Neural cell (in vitro differentiated cells): ENCODE measurements at regions not wholly inside any gene's neighbourhood (a gene's known extent, or its start where the extent isn't known, plus 50 kb on each side); places are given as distances from the start of the nearest gene placed in this dataset.
A peak's percentile ranks its signal among the peaks of the same experiment; 100 is the strongest.

ENCODE experiments used
- H2AFZ ChIP-seq: fragments of 200-600, 300-800 bp; sonication (generic), shearing (Covaris generic); 2 replicates; pipeline ENCODE4 v1.6.0; 2014; ENCODE audit warnings: low read depth, mild to moderate bottlenecking, antibody characterized with exemption, low read length, moderate library complexity
- H3F3A ChIP-seq: fragments of 200-600 bp; shearing (Covaris generic); 2 replicates; pipeline ENCODE4 v1.6.1; 2016; ENCODE audit warnings: mild to moderate bottlenecking, moderate library complexity, mixed read lengths, antibody characterized with exemption, low read length; ENCODE audit not compliant: insufficient read depth, poor library complexity, severe bottlenecking
- H3K27ac ChIP-seq: fragments of 200-600, 300-800 bp; sonication (generic), shearing (Covaris generic); 2 replicates; pipeline ENCODE4 v1.5.1; 2014; ENCODE audit warnings: mild to moderate bottlenecking, low read length, moderate library complexity
- H3K27me3 ChIP-seq: fragments of 300-800, 200-600 bp; sonication (generic), shearing (Covaris generic); 2 replicates; pipeline ENCODE4 v1.6.0; 2014; ENCODE audit warnings: mild to moderate bottlenecking, low read depth, low read length, moderate library complexity; ENCODE audit not compliant: insufficient read depth
- H3K36me3 ChIP-seq: fragments of 300-800, 200-600 bp; sonication (generic), shearing (Covaris generic); 2 replicates; pipeline ENCODE4 v1.5.1; 2014; ENCODE audit warnings: mild to moderate bottlenecking, antibody characterized with exemption, low read length, moderate library complexity; ENCODE audit not compliant: insufficient read depth
- H3K4me2 ChIP-seq: fragments of 300-800, 200-600 bp; sonication (generic), shearing (Covaris generic); 2 replicates; pipeline ENCODE4 v1.6.0; 2014; ENCODE audit warnings: mild to moderate bottlenecking, low read length
- H3K4me3 ChIP-seq: fragments of 300-800, 200-600 bp; sonication (generic), shearing (Covaris generic); 2 replicates; pipeline ENCODE4 v1.5.1; 2014; ENCODE audit warnings: mild to moderate bottlenecking, low read length, moderate library complexity
- H3K79me2 ChIP-seq: fragments of 200-600 bp; shearing (Covaris generic); replicated peaks from 2 replicates; pipeline ENCODE4 v1.6.0; 2014; ENCODE audit warnings: mild to moderate bottlenecking, low read length, moderate library complexity; ENCODE audit not compliant: insufficient read depth
- H3K9ac ChIP-seq: fragments of 300-800, 200-600 bp; sonication (generic), shearing (Covaris generic); 2 replicates; pipeline ENCODE4 v1.6.1; 2016; ENCODE audit warnings: mild to moderate bottlenecking, low read length, mixed read lengths
- H3K9me2 ChIP-seq: fragments of 200-600 bp; shearing (Covaris generic); 2 replicates; pipeline ENCODE4 v1.6.1; 2016; ENCODE audit warnings: mild to moderate bottlenecking, low read length, mixed read lengths; ENCODE audit not compliant: insufficient read depth
- H3K9me3 ChIP-seq: fragments of 200-600, 300-800 bp; sonication (generic), shearing (Covaris generic); 2 replicates; pipeline ENCODE4 v1.6.1; 2016; ENCODE audit warnings: mild to moderate bottlenecking, mixed run types, low read length, moderate library complexity, mixed read lengths
- H4K20me1 ChIP-seq: fragments of 200-600 bp; shearing (Covaris generic); 2 replicates; pipeline ENCODE4 v1.6.1; 2016; ENCODE audit warnings: mild to moderate bottlenecking, mixed run types; ENCODE audit not compliant: insufficient read depth
- EP300 ChIP-seq: fragments of 450-650 bp; conservative IDR thresholded peaks from 2 replicates; pipeline ENCODE4 v1.6.1; 2014; ENCODE audit warnings: antibody characterized with exemption, mild to moderate bottlenecking, moderate library complexity; ENCODE audit not compliant: poor library complexity, severe bottlenecking
- MXI1 ChIP-seq: fragments of 450-650 bp; conservative IDR thresholded peaks from 2 replicates; pipeline ENCODE4 v1.6.1; 2014; ENCODE audit warnings: antibody characterized with exemption, mild to moderate bottlenecking; ENCODE audit not compliant: poor library complexity, severe bottlenecking
- POLR2AphosphoS5 ChIP-seq: IDR thresholded peaks from 2 replicates; pipeline ENCODE4 v1.6.1; 2012
- RAD21 ChIP-seq: fragments of 450-650 bp; conservative IDR thresholded peaks from 2 replicates; pipeline ENCODE4 v1.6.1; 2014; ENCODE audit warnings: antibody characterized with exemption, mild to moderate bottlenecking, moderate library complexity
- SMC3 ChIP-seq: fragments of 450-650 bp; conservative IDR thresholded peaks from 2 replicates; pipeline ENCODE4 v1.6.1; 2014; ENCODE audit warnings: antibody characterized with exemption, mild to moderate bottlenecking, moderate library complexity; ENCODE audit not compliant: poor library complexity
- TAF1 ChIP-seq: IDR thresholded peaks from 2 replicates; pipeline ENCODE4 v1.6.1; 2012; ENCODE audit warnings: low read depth
- TF ChIP-seq, protein P1 (sequence below): IDR thresholded peaks from 2 replicates; pipeline ENCODE4 v1.6.1; 2012; ENCODE audit warnings: borderline replicate concordance

DNA sequence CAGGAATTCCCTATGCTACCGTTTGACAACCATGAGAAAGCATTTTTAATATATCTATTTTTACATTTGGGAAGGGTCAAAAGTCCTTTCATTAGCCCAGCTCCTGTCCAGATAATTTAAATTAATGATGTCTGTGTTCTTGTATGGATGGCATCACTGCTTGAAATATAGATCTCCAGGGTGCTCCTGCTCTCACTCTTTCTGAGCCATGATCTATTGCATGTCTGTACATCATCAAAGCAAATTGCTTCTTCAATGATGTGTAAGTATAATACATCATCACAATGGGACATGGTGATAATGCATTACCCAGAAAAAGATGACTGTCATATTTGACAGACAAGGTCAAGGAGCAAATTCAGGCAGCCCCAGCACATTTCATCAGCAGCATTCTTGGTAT is 223.6 kb upstream of the CNTN6 start:
- peak overlapping the region; percentile 1 for H3K4me3 ChIP-seq
- TF ChIP-seq, protein P1, sequence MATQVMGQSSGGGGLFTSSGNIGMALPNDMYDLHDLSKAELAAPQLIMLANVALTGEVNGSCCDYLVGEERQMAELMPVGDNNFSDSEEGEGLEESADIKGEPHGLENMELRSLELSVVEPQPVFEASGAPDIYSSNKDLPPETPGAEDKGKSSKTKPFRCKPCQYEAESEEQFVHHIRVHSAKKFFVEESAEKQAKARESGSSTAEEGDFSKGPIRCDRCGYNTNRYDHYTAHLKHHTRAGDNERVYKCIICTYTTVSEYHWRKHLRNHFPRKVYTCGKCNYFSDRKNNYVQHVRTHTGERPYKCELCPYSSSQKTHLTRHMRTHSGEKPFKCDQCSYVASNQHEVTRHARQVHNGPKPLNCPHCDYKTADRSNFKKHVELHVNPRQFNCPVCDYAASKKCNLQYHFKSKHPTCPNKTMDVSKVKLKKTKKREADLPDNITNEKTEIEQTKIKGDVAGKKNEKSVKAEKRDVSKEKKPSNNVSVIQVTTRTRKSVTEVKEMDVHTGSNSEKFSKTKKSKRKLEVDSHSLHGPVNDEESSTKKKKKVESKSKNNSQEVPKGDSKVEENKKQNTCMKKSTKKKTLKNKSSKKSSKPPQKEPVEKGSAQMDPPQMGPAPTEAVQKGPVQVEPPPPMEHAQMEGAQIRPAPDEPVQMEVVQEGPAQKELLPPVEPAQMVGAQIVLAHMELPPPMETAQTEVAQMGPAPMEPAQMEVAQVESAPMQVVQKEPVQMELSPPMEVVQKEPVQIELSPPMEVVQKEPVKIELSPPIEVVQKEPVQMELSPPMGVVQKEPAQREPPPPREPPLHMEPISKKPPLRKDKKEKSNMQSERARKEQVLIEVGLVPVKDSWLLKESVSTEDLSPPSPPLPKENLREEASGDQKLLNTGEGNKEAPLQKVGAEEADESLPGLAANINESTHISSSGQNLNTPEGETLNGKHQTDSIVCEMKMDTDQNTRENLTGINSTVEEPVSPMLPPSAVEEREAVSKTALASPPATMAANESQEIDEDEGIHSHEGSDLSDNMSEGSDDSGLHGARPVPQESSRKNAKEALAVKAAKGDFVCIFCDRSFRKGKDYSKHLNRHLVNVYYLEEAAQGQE: no peak
- peak; percentile 85 for TF ChIP-seq EP300
- peak; percentile 47 for TF ChIP-seq POLR2AphosphoS5

DNA sequence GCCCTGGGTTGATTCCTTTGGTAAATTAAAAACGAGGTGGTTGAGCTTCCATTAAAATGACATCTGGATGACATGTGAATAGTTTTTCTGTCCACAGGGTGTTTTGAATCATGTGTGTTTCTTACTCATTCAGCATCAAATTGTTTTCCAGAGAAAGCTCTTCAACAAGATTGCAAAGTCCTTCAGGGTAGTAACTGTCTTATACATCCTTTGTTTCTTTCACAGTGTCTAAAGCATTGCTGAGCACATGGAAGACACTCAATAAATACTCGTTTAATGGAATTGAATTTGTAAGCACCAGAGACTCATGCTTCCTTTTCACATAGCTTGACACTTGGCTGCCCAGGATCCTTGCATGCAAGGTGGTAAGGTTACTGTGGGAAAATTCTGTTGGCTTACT is 223.1 kb upstream of the CNTN6 start:
- TF ChIP-seq, protein P1: no peak
- TF ChIP-seq RAD21: no peak
- TF ChIP-seq MXI1: no peak
- no peaks in the 10 kb centered on the region for H3K36me3 ChIP-seq
- no peaks in the 10 kb centered on the region for H3K79me2 ChIP-seq
- H3F3A ChIP-seq: no peaks in the 10 kb centered on the region
- no peaks in the 10 kb centered on the region for H4K20me1 ChIP-seq
- no peak overlapping the region for H2AFZ ChIP-seq
- no peaks in the 10 kb centered on the region for H3K9me2 ChIP-seq
- H3K27ac ChIP-seq: peak overlapping the region; percentile 43
- peak overlapping the region; percentile 1 for H3K4me3 ChIP-seq
- H3K9me3 ChIP-seq: no peaks in the 10 kb centered on the region
- H3K27me3 ChIP-seq: no peaks in the 10 kb centered on the region
- H3K4me2 ChIP-seq: no peak overlapping the region
- no peak overlapping the region for H3K9ac ChIP-seq

More for the DNA sequence above, 223.6 kb upstream of the CNTN6 start:
- Histone ChIP-seq H3K79me2 (no peaks in the 10 kb centered on the region), H3F3A (no peaks in the 10 kb centered on the region), H3K27me3 (no peaks in the 10 kb centered on the region), H3K9me3 (no peaks in the 10 kb centered on the region), H2AFZ (no peak overlapping the region), H4K20me1 (no peaks in the 10 kb centered on the region), H3K27ac (peak overlapping the region; percentile 43), H3K9ac (no peak overlapping the region), H3K9me2 (no peaks in the 10 kb centered on the region), H3K36me3 (no peaks in the 10 kb centered on the region), H3K4me2 (no peak overlapping the region)

DNA sequence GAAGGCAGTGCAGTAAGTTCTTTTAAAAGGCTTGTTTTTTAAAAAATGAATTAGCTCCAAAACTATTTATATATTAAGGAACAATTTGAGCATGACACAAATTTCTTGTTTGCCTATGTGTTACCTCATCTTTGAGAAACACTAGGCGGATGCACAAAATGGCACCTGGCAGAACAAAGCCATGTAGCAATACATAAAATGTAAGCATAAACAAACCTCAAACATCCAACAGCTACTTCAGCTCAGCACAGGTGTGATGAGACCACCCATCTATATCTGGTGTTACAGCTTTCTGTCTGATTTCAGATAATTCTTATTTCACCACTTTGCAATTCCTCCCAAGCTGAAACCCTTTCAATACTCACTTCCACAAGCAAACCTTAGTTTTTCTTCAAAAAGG is 221.2 kb upstream of the CNTN6 start:
- no peaks in the 10 kb centered on the region for H3K9me2 ChIP-seq
- no peak overlapping the region for H2AFZ ChIP-seq
- H3K27me3 ChIP-seq: no peaks in the 10 kb centered on the region
- H3K4me3 ChIP-seq: no peak overlapping the region
- H3K36me3 ChIP-seq: no peaks in the 10 kb centered on the region
- TF ChIP-seq TAF1: no peak
- TF ChIP-seq POLR2AphosphoS5: no peak
- no peak for TF ChIP-seq SMC3
- TF ChIP-seq, protein P1: no peak
- no peak overlapping the region for H3K9ac ChIP-seq
- H3K4me2 ChIP-seq: no peak overlapping the region
- no peaks in the 10 kb centered on the region for H3K9me3 ChIP-seq
- H4K20me1 ChIP-seq: no peaks in the 10 kb centered on the region
- H3F3A ChIP-seq: no peaks in the 10 kb centered on the region
- H3K79me2 ChIP-seq: no peaks in the 10 kb centered on the region
- no peak overlapping the region for H3K27ac ChIP-seq
